Stomach (tissue), 4 donors: ENCODE measurements at regions not wholly inside any gene's neighbourhood (a gene's known extent, or its start where the extent isn't known, plus 50 kb on each side); places are given as distances from the start of the nearest gene placed in this dataset.

ENCODE experiments used
- POLR2A ChIP-seq, 4 donors: fragments of 450-650 bp; IDR thresholded peaks; one replicate each; pipeline ENCODE4 v1.6.1; 2016; ENCODE audit warnings: antibody characterized with exemption in 4 of 4, control low read depth in 2 of 4, mild to moderate bottlenecking in 1 of 4, moderate library complexity in 1 of 4
- TF ChIP-seq, protein P1 (sequence below), 7 experiments: fragments of 450-650 bp in 4 of 7; fragments of 200-600 bp in 3 of 7; sonication (generic) in 3 of 7; IDR thresholded peaks; one replicate each; pipeline ENCODE4 v1.5.1; 2016 to 2019; ENCODE audit warnings: antibody characterized with exemption in 7 of 7, control low read depth in 2 of 7, mild to moderate bottlenecking in 1 of 7

DNA sequence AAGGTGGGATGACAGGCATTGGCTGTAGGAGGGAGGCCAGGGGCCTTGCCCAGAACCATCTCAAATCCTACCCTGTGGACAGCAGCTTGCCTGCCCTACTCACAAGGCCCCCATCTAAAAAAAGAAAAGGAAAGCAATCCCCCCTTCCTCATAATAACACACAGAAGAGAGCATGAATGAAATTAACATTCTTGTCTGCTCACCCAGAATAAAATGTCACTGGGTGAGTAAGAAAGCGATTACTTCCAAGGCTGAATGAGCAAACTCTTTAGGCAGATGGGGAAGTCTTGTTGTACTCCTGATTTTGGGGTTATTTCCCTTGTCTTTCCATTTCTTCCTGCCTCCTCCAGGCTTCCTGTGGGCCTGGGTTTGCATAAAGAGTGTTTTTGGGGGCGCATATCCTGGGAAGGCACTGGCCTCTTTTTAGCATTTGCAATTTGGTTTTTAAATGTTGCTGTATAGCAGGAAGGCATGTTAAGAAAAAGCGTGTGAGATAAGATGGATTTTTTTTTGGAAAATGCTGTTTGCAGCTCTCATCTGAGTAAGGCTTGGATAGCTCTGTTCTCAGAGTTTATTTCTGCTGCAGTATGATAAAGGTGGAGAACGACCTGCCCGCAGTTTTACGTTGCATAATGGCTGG, 248.3 kb upstream of the GATB start:
- TF ChIP-seq POLR2A (IDR thresholded peaks at IDR 0.05), result no peak
- TF ChIP-seq, protein P1, sequence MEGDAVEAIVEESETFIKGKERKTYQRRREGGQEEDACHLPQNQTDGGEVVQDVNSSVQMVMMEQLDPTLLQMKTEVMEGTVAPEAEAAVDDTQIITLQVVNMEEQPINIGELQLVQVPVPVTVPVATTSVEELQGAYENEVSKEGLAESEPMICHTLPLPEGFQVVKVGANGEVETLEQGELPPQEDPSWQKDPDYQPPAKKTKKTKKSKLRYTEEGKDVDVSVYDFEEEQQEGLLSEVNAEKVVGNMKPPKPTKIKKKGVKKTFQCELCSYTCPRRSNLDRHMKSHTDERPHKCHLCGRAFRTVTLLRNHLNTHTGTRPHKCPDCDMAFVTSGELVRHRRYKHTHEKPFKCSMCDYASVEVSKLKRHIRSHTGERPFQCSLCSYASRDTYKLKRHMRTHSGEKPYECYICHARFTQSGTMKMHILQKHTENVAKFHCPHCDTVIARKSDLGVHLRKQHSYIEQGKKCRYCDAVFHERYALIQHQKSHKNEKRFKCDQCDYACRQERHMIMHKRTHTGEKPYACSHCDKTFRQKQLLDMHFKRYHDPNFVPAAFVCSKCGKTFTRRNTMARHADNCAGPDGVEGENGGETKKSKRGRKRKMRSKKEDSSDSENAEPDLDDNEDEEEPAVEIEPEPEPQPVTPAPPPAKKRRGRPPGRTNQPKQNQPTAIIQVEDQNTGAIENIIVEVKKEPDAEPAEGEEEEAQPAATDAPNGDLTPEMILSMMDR (IDR thresholded peaks at IDR 0.05), result no peak
